Vagina (tissue), 2 donors: ENCODE measurements at regions not wholly inside any gene's neighbourhood (a gene's known extent, or its start where the extent isn't known, plus 50 kb on each side); places are given as distances from the start of the nearest gene placed in this dataset.

ENCODE experiments used
- DNase-seq, 2 donors: peaks; one replicate each; pipeline ENCODE4 v3.0.0-alpha.2; 2017; ENCODE audit errors: extremely low spot score in 2 of 2
- H3K27ac ChIP-seq: fragments of 200-600 bp; sonication (generic); one replicate; pipeline ENCODE4 v1.5.1; 2019
- H3K27me3 ChIP-seq: fragments of 200-600 bp; sonication (generic); one replicate; pipeline ENCODE4 v1.5.1; 2019
- H3K36me3 ChIP-seq, 2 donors: fragments of 200-600 bp; sonication (generic); one replicate each; pipeline ENCODE4 v1.5.1; 2017 to 2019
- H3K4me1 ChIP-seq: fragments of 200-600 bp; sonication (generic); one replicate; pipeline ENCODE4 v1.5.1; 2019
- H3K4me3 ChIP-seq, 2 donors: fragments of 200-600 bp; sonication (generic); 1 replicate in 1 of 2; 2 replicates in 1 of 2; pipeline ENCODE4 v1.5.1; 2016 to 2019
- H3K9me3 ChIP-seq: fragments of 200-600 bp; sonication (generic); one replicate; pipeline ENCODE4 v1.5.1; 2019
- POLR2A ChIP-seq, 2 donors: fragments of 450-650 bp; IDR thresholded peaks; one replicate each; pipeline ENCODE4 v1.6.1; 2017; ENCODE audit warnings: antibody characterized with exemption in 2 of 2, mild to moderate bottlenecking in 2 of 2, moderate library complexity in 2 of 2
- POLR2AphosphoS5 ChIP-seq, 2 donors: sonication (generic); formaldehyde crosslinking; IDR thresholded peaks; one replicate each; pipeline ENCODE4 v1.9.0; 2017; ENCODE audit warnings: antibody characterized with exemption in 2 of 2, mild to moderate bottlenecking in 2 of 2, low read depth in 1 of 2; ENCODE audit not compliant: insufficient read depth in 1 of 2
- intact Hi-C: fragments of 100-400 bp; cut with DNase I; formaldehyde crosslinking; loops from one replicate; pipeline ENCODE4 v1.15.1; 2023
- TF ChIP-seq, protein P1 (sequence below), 3 experiments: fragments of 450-650 bp in 2 of 3; fragments of 200-600 bp in 1 of 3; sonication (generic) in 1 of 3; IDR thresholded peaks; one replicate each; pipeline ENCODE4 v1.5.1; 2017 to 2019; ENCODE audit warnings: antibody characterized with exemption in 3 of 3, mild to moderate bottlenecking in 2 of 3, moderate library complexity in 2 of 3

- Histone ChIP-seq H3K4me1 (no peaks in the 10 kb centered on the region), H3K9me3 (no peaks in the 10 kb centered on the region), H3K4me3 (no peak overlapping the region), H3K27ac (no peak overlapping the region), H3K27me3 (no peaks in the 10 kb centered on the region), H3K36me3 (no peaks in the 10 kb centered on the region)
- intact Hi-C loops: no loop called here
- TF ChIP-seq, protein P1, sequence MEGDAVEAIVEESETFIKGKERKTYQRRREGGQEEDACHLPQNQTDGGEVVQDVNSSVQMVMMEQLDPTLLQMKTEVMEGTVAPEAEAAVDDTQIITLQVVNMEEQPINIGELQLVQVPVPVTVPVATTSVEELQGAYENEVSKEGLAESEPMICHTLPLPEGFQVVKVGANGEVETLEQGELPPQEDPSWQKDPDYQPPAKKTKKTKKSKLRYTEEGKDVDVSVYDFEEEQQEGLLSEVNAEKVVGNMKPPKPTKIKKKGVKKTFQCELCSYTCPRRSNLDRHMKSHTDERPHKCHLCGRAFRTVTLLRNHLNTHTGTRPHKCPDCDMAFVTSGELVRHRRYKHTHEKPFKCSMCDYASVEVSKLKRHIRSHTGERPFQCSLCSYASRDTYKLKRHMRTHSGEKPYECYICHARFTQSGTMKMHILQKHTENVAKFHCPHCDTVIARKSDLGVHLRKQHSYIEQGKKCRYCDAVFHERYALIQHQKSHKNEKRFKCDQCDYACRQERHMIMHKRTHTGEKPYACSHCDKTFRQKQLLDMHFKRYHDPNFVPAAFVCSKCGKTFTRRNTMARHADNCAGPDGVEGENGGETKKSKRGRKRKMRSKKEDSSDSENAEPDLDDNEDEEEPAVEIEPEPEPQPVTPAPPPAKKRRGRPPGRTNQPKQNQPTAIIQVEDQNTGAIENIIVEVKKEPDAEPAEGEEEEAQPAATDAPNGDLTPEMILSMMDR (IDR thresholded peaks at IDR 0.05): no peak
- no peak for TF ChIP-seq POLR2A (IDR thresholded peaks at IDR 0.05)
- TF ChIP-seq POLR2AphosphoS5 (IDR thresholded peaks at IDR 0.05; ENCODE audit: insufficient read depth in 1 of 2, low read depth in 1 of 2): no peak
- no peak for DNase-seq
Observed at GRCh38 chr12:107494331-107494730, 191.3 kb upstream of the PWP1 start.

- TF ChIP-seq POLR2A (IDR thresholded peaks at IDR 0.05): no peak
- TF ChIP-seq POLR2AphosphoS5 (IDR thresholded peaks at IDR 0.05; ENCODE audit: insufficient read depth in 1 of 2, low read depth in 1 of 2): no peak
- TF ChIP-seq, protein P1 (IDR thresholded peaks at IDR 0.05): no peak
- intact Hi-C loops: no loop called here
- no peaks in the 10 kb centered on the region for H3K4me1 ChIP-seq
- DNase-seq: no peak
- no peaks in the 10 kb centered on the region for H3K36me3 ChIP-seq
- no peaks in the 10 kb centered on the region for H3K9me3 ChIP-seq
- no peaks in the 10 kb centered on the region for H3K27me3 ChIP-seq
- no peak overlapping the region for H3K4me3 ChIP-seq
- no peak overlapping the region for H3K27ac ChIP-seq
Observed at GRCh38 chr12:107495604-107496003, 190.0 kb upstream of the PWP1 start.

GRCh38 chr12:107497231-107497630 lies 188.4 kb upstream of the PWP1 start:
- TF ChIP-seq, protein P1 (IDR thresholded peaks at IDR 0.05): no peak
- TF ChIP-seq POLR2A (IDR thresholded peaks at IDR 0.05) (no peak), POLR2AphosphoS5 (IDR thresholded peaks at IDR 0.05; ENCODE audit: insufficient read depth in 1 of 2, low read depth in 1 of 2) (no peak)
- intact Hi-C loops: no loop called here
- H3K27me3 ChIP-seq: no peaks in the 10 kb centered on the region
- no peak overlapping the region for H3K27ac ChIP-seq
- no peaks in the 10 kb centered on the region for H3K36me3 ChIP-seq
- no peaks in the 10 kb centered on the region for H3K9me3 ChIP-seq
- no peak overlapping the region for H3K4me3 ChIP-seq
- no peaks in the 10 kb centered on the region for H3K4me1 ChIP-seq
- DNase-seq: no peak

DNA sequence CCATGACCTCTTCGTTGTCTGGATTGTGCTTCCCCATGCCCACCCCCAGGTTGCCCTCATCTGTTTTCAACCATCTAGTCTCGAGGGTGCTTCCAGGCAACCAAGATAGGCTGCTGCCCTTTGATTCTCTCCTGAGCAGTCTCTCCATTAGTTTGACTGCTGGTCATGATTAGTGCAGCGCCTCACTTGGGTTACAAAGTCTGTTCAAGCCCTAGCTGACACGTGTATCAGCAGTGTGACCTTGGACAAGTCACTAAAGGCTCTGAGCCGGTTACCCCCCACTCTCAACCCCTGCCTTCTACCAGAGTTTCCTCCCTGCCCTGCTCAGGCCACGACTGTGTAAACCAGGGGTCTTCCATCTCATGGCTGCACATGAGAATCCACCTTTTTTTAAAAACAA lies 185.3 kb upstream of the PWP1 start:
- H3K36me3 ChIP-seq: no peaks in the 10 kb centered on the region
- DNase-seq: no peak
- H3K4me3 ChIP-seq: no peak overlapping the region
- H3K4me1 ChIP-seq: no peaks in the 10 kb centered on the region
- TF ChIP-seq POLR2AphosphoS5 (IDR thresholded peaks at IDR 0.05; ENCODE audit: insufficient read depth in 1 of 2, low read depth in 1 of 2) (no peak), POLR2A (IDR thresholded peaks at IDR 0.05) (no peak)
- TF ChIP-seq, protein P1 (IDR thresholded peaks at IDR 0.05): no peak
- H3K27ac ChIP-seq: no peak overlapping the region
- H3K9me3 ChIP-seq: no peaks in the 10 kb centered on the region
- intact Hi-C loops: no loop called here
- H3K27me3 ChIP-seq: no peaks in the 10 kb centered on the region

- Histone ChIP-seq H3K27me3 (no peaks in the 10 kb centered on the region), H3K4me1 (no peaks in the 10 kb centered on the region), H3K36me3 (no peaks in the 10 kb centered on the region), H3K9me3 (no peaks in the 10 kb centered on the region), H3K4me3 (no peak overlapping the region), H3K27ac (no peak overlapping the region)
- intact Hi-C loops: no loop called here
- no peak for DNase-seq
- TF ChIP-seq, protein P1 (IDR thresholded peaks at IDR 0.05): no peak
- TF ChIP-seq POLR2AphosphoS5 (IDR thresholded peaks at IDR 0.05; ENCODE audit: insufficient read depth in 1 of 2, low read depth in 1 of 2): no peak
- TF ChIP-seq POLR2A (IDR thresholded peaks at IDR 0.05): no peak
Observed at GRCh38 chr12:107501681-107502080, 183.9 kb upstream of the PWP1 start.
